K562 (cell line): ENCODE measurements at regions not wholly inside any gene's neighbourhood (a gene's known extent, or its start where the extent isn't known, plus 50 kb on each side); places are given as distances from the start of the nearest gene placed in this dataset.

ENCODE experiments used
- ATAC-seq: fragments of 200-7000 bp; cut with Tn5 transposase; 3 replicates; pipeline ENCODE4 v1.9.1; 2020; ENCODE audit warnings: moderate library complexity
- BruUV-seq: library from RNA; stranded (reverse); fragments of 400-500 nt; replicated peaks from 2 replicates; lab custom pipeline; 2021; lab: Mats Ljungman, UMichigan
- CTCF ChIA-PET: fragments of 300-600 bp; formaldehyde crosslinking; extraction: SDS; loops from one replicate; lab custom pipeline; 2021; ENCODE audit warnings: low intra/inter-chr PET ratio; lab: Yijun Ruan, JAX
- POLR2A ChIA-PET: fragments of 300-600, 350-650 bp; sonication (Branson Sonifier 250); formaldehyde crosslinking; extraction: SDS; loops from one replicate; lab custom pipeline; 2021; ENCODE audit warnings: antibody characterized with exemption, inconsistent platforms; lab: Yijun Ruan, JAX
- DNase-seq, 4 experiments: peaks; one replicate each; pipeline versions ENCODE4 v3.0.0 to v3.0.0-alpha.2; 2011 to 2018; ENCODE audit warnings: low spot score in 3 of 4, mixed read lengths in 3 of 4; ENCODE audit errors: extremely low read depth in 1 of 4
- FAIRE-seq: peaks from 2 replicates; lab custom pipeline; 2011; peaks lifted over from hg19 to GRCh38; lab: Jason Lieb, UNC
- H2AFZ ChIP-seq: 2 replicates; pipeline ENCODE4 v1.6.0; 2011; ENCODE audit warnings: low read depth, low read length, control low read depth, inconsistent platforms
- H3K27ac ChIP-seq: fragments of 200-600 bp; 3 replicates; pipeline ENCODE4 v1.8.0; 2011; ENCODE audit warnings: low read depth, mild to moderate bottlenecking, control low read depth, inconsistent platforms, low read length, moderate library complexity, mixed read lengths; ENCODE audit errors: extremely low read depth
- H3K27me3 ChIP-seq, 2 experiments: fragments of 300-600 bp in 1 of 2; 2 replicates in 1 of 2; 3 replicates in 1 of 2; pipeline versions ENCODE4 v1.6.0 to v1.8.0; 2011; ENCODE audit warnings: inconsistent platforms in 2 of 2, low read length in 2 of 2, mild to moderate bottlenecking in 1 of 2, mixed read lengths in 1 of 2, moderate library complexity in 1 of 2; ENCODE audit not compliant: control insufficient read depth in 2 of 2, insufficient read depth in 2 of 2
- H3K36me3 ChIP-seq: fragments of 300-600 bp; 3 replicates; pipeline ENCODE4 v1.8.0; 2011; ENCODE audit warnings: mild to moderate bottlenecking, low read length, inconsistent platforms; ENCODE audit not compliant: control insufficient read depth, insufficient read depth
- H3K4me1 ChIP-seq, 2 experiments: fragments of 200-600 bp in 1 of 2; replicated peaks in 1 of 2; 2 replicates in 1 of 2; 3 replicates in 1 of 2; pipeline versions ENCODE4 v1.5.1 to v1.8.0; 2011; ENCODE audit warnings: inconsistent platforms in 2 of 2, low read length in 2 of 2, mild to moderate bottlenecking in 1 of 2, mixed read lengths in 1 of 2, moderate library complexity in 1 of 2; ENCODE audit not compliant: control insufficient read depth in 2 of 2, insufficient read depth in 2 of 2
- H3K4me2 ChIP-seq: 2 replicates; pipeline ENCODE4 v1.6.1; 2011; ENCODE audit warnings: low read length, control low read depth, inconsistent platforms, mixed read lengths; ENCODE audit not compliant: insufficient read depth
- H3K4me3 ChIP-seq: fragments of 200-600 bp; sonication (generic), shearing (Covaris generic); 2 replicates; pipeline ENCODE4 v1.5.1; 2016; ENCODE audit warnings: control low read depth, inconsistent platforms
- H3K79me2 ChIP-seq: fragments of 200-600 bp; 3 replicates; pipeline ENCODE4 v1.8.0; 2011; ENCODE audit warnings: low read length, inconsistent platforms; ENCODE audit not compliant: control insufficient read depth, insufficient read depth
- H3K9ac ChIP-seq, 2 experiments: 2 replicates each; pipeline versions ENCODE4 v1.6.0 to v1.6.1; 2011; ENCODE audit warnings: low read depth in 2 of 2, low read length in 2 of 2, control low read depth in 1 of 2, inconsistent platforms in 1 of 2, mild to moderate bottlenecking in 1 of 2, mixed read lengths in 1 of 2; ENCODE audit not compliant: insufficient read depth in 1 of 2
- H3K9me1 ChIP-seq: one replicate; pipeline ENCODE4 v1.6.0; 2011; ENCODE audit warnings: inconsistent platforms, mild to moderate bottlenecking, low read length, moderate library complexity; ENCODE audit not compliant: control insufficient read depth, insufficient read depth
- H3K9me3 ChIP-seq: replicated peaks from 2 replicates; pipeline ENCODE4 v1.5.1; 2011; ENCODE audit warnings: low read depth, low read length, inconsistent platforms; ENCODE audit not compliant: control insufficient read depth, insufficient read depth
- H4K20me1 ChIP-seq: replicated peaks from 2 replicates; pipeline ENCODE4 v1.6.1; 2011; ENCODE audit warnings: low read length, inconsistent platforms, mixed read lengths; ENCODE audit not compliant: control insufficient read depth, insufficient read depth
- ARID2 ChIP-seq: fragments of 450-650 bp; IDR thresholded peaks from 2 replicates; pipeline ENCODE4 v1.6.1; 2017; ENCODE audit warnings: antibody characterized with exemption, mild to moderate bottlenecking
- DEAF1 ChIP-seq: fragments of 450-650 bp; formaldehyde crosslinking; IDR thresholded peaks from 2 replicates; pipeline ENCODE4 v1.4.0; 2020; ENCODE audit warnings: mild to moderate bottlenecking, moderate library complexity
- ETS2 ChIP-seq: IDR thresholded peaks from 2 replicates; pipeline ENCODE4 v1.6.1; 2016; ENCODE audit warnings: borderline replicate concordance, missing genetic modification characterization, mild to moderate bottlenecking, moderate library complexity, missing compliant biosample characterization; ENCODE audit not compliant: poor library complexity, severe bottlenecking
- HNRNPUL1 ChIP-seq: fragments of 200-400 bp; formaldehyde crosslinking; IDR thresholded peaks from 2 replicates; pipeline ENCODE4 v1.6.1; 2017; ENCODE audit warnings: low read length
- NCOA6 ChIP-seq: fragments of 450-650 bp; IDR thresholded peaks from 2 replicates; pipeline ENCODE4 v1.6.1; 2017; ENCODE audit warnings: mild to moderate bottlenecking
- PHTF2 ChIP-seq: fragments of 250-450 bp; sonication (Bioruptor Pico); IDR thresholded peaks from 2 replicates; pipeline ENCODE4 v1.5.0; 2021; ENCODE audit warnings: mild to moderate bottlenecking
- PTRF ChIP-seq: fragments of 450-650 bp; IDR thresholded peaks from 2 replicates; pipeline ENCODE4 v1.6.1; 2016; ENCODE audit warnings: mild to moderate bottlenecking, missing genetic modification characterization, missing compliant biosample characterization
- SNRNP70 ChIP-seq: fragments of 200-400 bp; formaldehyde crosslinking; optimal IDR thresholded peaks from 2 replicates; pipeline ENCODE3; 2017; ENCODE audit warnings: low read depth, low read length
- SRSF1 ChIP-seq: fragments of 200-400 bp; formaldehyde crosslinking; IDR thresholded peaks from 2 replicates; pipeline ENCODE4 v1.6.1; 2017; ENCODE audit warnings: mild to moderate bottlenecking, low read depth, low read length, moderate library complexity
- STAT5A ChIP-seq: IDR thresholded peaks from 2 replicates; pipeline ENCODE4 v1.6.1; 2012; ENCODE audit warnings: low read length, inconsistent platforms, borderline replicate concordance
- ZNF140 ChIP-seq: fragments of 250-450 bp; sonication (Bioruptor Pico); IDR thresholded peaks from 2 replicates; pipeline ENCODE4 v1.8.0; 2021; ENCODE audit warnings: moderate library complexity, mild to moderate bottlenecking, inconsistent platforms
- WGBS: fragments of 100-300 bp; shearing (Covaris generic); methylation state at CpG from one replicate; pipeline ENCODE4 v1.1.6; 2016; ENCODE audit warnings: low coverage, mixed read lengths; ENCODE audit not compliant: insufficient coverage; ENCODE audit errors: missing lambda C conversion rate; 5-methylcytosine and 5-hydroxymethylcytosine counted together
- in situ Hi-C: fragments of 300-500 bp; cut with MboI; formaldehyde crosslinking; loops from 4 replicates; pipeline ENCODE4 v1.15.0; 2018; ENCODE audit warnings: inconsistent platforms, mixed read lengths
- intact Hi-C: fragments of 100-400 bp; cut with micrococcal nuclease; formaldehyde crosslinking; loops from 2 replicates; pipeline ENCODE4 v1.14.2; 2022
- TF ChIP-seq, protein P1 (sequence below): fragments of 450-650 bp; IDR thresholded peaks from 2 replicates; pipeline ENCODE4 v1.6.1; 2018; ENCODE audit warnings: mild to moderate bottlenecking, low read depth; ENCODE audit not compliant: partially characterized antibody
- TF ChIP-seq, protein P2 (sequence below): fragments of 250-450 bp; sonication (Bioruptor Pico); IDR thresholded peaks from 2 replicates; pipeline ENCODE4 v1.5.0; 2020; ENCODE audit warnings: mild to moderate bottlenecking, borderline replicate concordance
- TF ChIP-seq, protein P3 (sequence below): sonication (generic); formaldehyde crosslinking; IDR thresholded peaks from 2 replicates; pipeline ENCODE4 v1.4.0; 2020; ENCODE audit warnings: mild to moderate bottlenecking, missing genetic modification reagents

DNA sequence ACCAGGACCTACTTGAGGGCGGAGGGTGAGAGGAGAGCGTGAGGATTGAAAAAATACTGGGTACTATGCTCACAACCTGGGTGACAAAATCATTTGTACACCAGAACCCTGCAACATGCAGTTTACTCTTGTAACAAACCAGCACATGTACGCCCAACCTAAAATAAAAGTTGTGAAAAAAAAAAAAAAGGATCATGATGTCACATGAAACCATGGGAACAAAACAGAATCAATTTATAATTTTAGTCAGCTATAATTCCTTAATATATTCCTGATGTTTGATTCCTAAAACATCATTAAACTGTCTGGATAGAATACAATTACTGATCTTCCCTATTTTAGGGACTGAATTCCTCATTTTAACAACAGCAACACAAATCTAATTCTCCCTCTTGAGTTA lies 160.6 kb upstream of the SPRY2 start (continued):
- TF ChIP-seq DEAF1 (CRISPR knock-in tag), result no peak
- TF ChIP-seq, protein P1, sequence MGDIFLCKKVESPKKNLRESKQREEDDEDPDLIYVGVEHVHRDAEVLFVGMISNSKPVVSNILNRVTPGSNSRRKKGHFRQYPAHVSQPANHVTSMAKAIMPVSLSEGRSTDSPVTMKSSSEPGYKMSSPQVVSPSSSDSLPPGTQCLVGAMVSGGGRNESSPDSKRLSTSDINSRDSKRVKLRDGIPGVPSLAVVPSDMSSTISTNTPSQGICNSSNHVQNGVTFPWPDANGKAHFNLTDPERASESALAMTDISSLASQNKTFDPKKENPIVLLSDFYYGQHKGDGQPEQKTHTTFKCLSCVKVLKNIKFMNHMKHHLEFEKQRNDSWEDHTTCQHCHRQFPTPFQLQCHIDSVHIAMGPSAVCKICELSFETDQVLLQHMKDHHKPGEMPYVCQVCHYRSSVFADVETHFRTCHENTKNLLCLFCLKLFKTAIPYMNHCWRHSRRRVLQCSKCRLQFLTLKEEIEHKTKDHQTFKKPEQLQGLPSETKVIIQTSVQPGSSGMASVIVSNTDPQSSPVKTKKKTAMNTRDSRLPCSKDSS, result no peak
- TF ChIP-seq HNRNPUL1, result no peak
- TF ChIP-seq ZNF140 (CRISPR knock-in tag), result no peak
- TF ChIP-seq STAT5A, result no peak
- no peak for TF ChIP-seq PTRF (tag)

DNA sequence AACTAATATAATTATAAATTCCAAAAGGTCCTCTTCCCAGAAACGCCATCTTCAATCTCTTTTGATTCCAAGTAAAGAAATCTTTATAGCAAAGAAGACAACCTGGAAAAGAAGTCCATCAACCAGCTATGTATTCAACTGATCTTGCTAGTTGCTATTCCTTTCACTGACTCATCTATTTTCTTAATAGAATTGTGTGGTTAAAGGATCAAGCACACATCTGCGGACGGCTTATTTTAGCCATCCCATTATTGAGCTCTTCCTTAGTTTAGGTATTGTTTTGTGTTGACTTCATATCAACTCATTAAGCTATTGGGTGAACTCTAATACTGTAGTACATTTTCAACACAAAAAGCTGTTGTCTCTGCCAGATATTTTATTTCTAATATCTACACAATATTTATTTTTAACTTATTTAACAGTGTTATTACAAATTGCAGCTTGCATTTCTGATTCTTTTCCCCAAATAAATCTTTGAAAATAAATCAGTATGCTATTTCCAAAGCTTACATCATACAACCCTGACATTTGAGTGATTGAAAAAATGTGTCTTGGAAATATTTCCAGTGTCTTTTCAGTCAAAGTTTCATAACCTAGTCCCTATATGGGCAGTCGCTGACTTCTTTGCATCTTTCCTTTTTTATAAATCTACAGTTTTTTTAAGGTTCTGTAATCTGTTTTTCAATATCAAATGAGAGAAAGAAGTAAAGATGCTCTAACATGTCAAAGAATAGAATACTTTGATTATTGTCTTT lies 158.8 kb upstream of the SPRY2 start:
- Histone ChIP-seq H4K20me1 (no peaks in the 10 kb centered on the region), H3K27ac (no peak overlapping the region), H3K79me2 (no peaks in the 10 kb centered on the region), H3K9me1 (no peaks in the 10 kb centered on the region), H3K4me1 (no peaks in the 10 kb centered on the region), H3K9ac (no peak overlapping the region), H2AFZ (no peak overlapping the region), H3K27me3 (no peaks in the 10 kb centered on the region), H3K4me3 (no peak overlapping the region), H3K9me3 (no peaks in the 10 kb centered on the region), H3K36me3 (no peaks in the 10 kb centered on the region), H3K4me2 (no peak overlapping the region)
- no peak for DNase-seq
- CTCF ChIA-PET, result no interaction called here
- no TSS peak for BruUV-seq
- FAIRE-seq, result no peak
- in situ Hi-C loops (no loop called here), intact Hi-C loops (no loop called here)
- 0% methylated on average over 4 of the region's 4 CpGs for WGBS
- POLR2A ChIA-PET, result no interaction called here
- no peak for ATAC-seq
- no peak for TF ChIP-seq STAT5A
- no peak for TF ChIP-seq SRSF1
- TF ChIP-seq, protein P2, sequence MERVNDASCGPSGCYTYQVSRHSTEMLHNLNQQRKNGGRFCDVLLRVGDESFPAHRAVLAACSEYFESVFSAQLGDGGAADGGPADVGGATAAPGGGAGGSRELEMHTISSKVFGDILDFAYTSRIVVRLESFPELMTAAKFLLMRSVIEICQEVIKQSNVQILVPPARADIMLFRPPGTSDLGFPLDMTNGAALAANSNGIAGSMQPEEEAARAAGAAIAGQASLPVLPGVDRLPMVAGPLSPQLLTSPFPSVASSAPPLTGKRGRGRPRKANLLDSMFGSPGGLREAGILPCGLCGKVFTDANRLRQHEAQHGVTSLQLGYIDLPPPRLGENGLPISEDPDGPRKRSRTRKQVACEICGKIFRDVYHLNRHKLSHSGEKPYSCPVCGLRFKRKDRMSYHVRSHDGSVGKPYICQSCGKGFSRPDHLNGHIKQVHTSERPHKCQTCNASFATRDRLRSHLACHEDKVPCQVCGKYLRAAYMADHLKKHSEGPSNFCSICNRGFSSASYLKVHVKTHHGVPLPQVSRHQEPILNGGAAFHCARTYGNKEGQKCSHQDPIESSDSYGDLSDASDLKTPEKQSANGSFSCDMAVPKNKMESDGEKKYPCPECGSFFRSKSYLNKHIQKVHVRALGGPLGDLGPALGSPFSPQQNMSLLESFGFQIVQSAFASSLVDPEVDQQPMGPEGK (CRISPR knock-in tag), result no peak
- TF ChIP-seq NCOA6, result no peak
- TF ChIP-seq SNRNP70, result no peak
- TF ChIP-seq, protein P3, sequence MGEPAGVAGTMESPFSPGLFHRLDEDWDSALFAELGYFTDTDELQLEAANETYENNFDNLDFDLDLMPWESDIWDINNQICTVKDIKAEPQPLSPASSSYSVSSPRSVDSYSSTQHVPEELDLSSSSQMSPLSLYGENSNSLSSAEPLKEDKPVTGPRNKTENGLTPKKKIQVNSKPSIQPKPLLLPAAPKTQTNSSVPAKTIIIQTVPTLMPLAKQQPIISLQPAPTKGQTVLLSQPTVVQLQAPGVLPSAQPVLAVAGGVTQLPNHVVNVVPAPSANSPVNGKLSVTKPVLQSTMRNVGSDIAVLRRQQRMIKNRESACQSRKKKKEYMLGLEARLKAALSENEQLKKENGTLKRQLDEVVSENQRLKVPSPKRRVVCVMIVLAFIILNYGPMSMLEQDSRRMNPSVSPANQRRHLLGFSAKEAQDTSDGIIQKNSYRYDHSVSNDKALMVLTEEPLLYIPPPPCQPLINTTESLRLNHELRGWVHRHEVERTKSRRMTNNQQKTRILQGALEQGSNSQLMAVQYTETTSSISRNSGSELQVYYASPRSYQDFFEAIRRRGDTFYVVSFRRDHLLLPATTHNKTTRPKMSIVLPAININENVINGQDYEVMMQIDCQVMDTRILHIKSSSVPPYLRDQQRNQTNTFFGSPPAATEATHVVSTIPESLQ, result no peak
- TF ChIP-seq ETS2, result no peak
- no peak for TF ChIP-seq PHTF2
- TF ChIP-seq ARID2, result no peak
